HG02884 (cell line): ENCODE measurements at regions not wholly inside any gene's neighbourhood (a gene's known extent, or its start where the extent isn't known, plus 50 kb on each side); places are given as distances from the start of the nearest gene placed in this dataset.

Source experiments
- ATAC-seq: cut with Tn5 transposase; IDR thresholded peaks from one replicate; pipeline ENCODE4 v1.9.1; 2021; ENCODE audit warnings: mild to moderate bottlenecking, moderate library complexity; ENCODE audit not compliant: unreplicated experiment

- no peak for ATAC-seq
These were observed 353.7 kb upstream of the NBEA start for GRCh38 chr13:34588362-34588761.

- ATAC-seq = no peak
These were observed 352.5 kb upstream of the NBEA start for GRCh38 chr13:34589581-34589980.

GRCh38 chr13:34591129-34591528 lies 350.9 kb upstream of the NBEA start:
- ATAC-seq = no peak

- no peak for ATAC-seq
These were observed 350.1 kb upstream of the NBEA start for GRCh38 chr13:34591900-34592529.

- ATAC-seq = no peak
These were observed 348.4 kb upstream of the NBEA start for GRCh38 chr13:34593658-34594057.

GRCh38 chr13:34594507-34594906 lies 347.6 kb upstream of the NBEA start:
- ATAC-seq = no peak

GRCh38 chr13:34608331-34608730 lies 333.7 kb upstream of the NBEA start:
- no peak for ATAC-seq

GRCh38 chr13:34611671-34612070 lies 330.4 kb upstream of the NBEA start:
- no peak for ATAC-seq

- ATAC-seq = no peak
These were observed 324.5 kb upstream of the NBEA start for GRCh38 chr13:34617473-34618083.

GRCh38 chr13:34618654-34619053 lies 323.4 kb upstream of the NBEA start:
- ATAC-seq = no peak

- ATAC-seq = no peak
These were observed 322.7 kb upstream of the NBEA start for GRCh38 chr13:34619326-34619725.

- ATAC-seq = no peak
These were observed 321.8 kb upstream of the NBEA start for GRCh38 chr13:34620074-34620850.

- no peak for ATAC-seq
These were observed 321.2 kb upstream of the NBEA start for GRCh38 chr13:34620862-34621261.

- no peak for ATAC-seq
These were observed 318.7 kb upstream of the NBEA start for GRCh38 chr13:34623331-34623730.

GRCh38 chr13:34627509-34628208 lies 314.4 kb upstream of the NBEA start:
- ATAC-seq = no peak

- ATAC-seq = no peak
These were observed 313.8 kb upstream of the NBEA start for GRCh38 chr13:34628209-34628682.

- ATAC-seq = no peak
These were observed 307.6 kb upstream of the NBEA start for GRCh38 chr13:34634448-34634847.

- no peak for ATAC-seq
These were observed 304.9 kb upstream of the NBEA start for GRCh38 chr13:34637138-34637537.

GRCh38 chr13:34637636-34638035 lies 304.4 kb upstream of the NBEA start:
- ATAC-seq = no peak

- no peak for ATAC-seq
These were observed 303.2 kb upstream of the NBEA start for GRCh38 chr13:34638897-34639296.

- no peak for ATAC-seq
These were observed 301.7 kb upstream of the NBEA start for GRCh38 chr13:34640179-34640992.
